Liver (tissue), 8 donors: ENCODE measurements at regions not wholly inside any gene's neighbourhood (a gene's known extent, or its start where the extent isn't known, plus 50 kb on each side); places are given as distances from the start of the nearest gene placed in this dataset.

Experiments used
- DNase-seq: peaks from one replicate; pipeline ENCODE4 v3.0.0-alpha.2; 2017; ENCODE audit warnings: low spot score
- H3K27ac ChIP-seq, 2 donors: one replicate each; pipeline ENCODE4 v1.7.0; 2013; ENCODE audit warnings: inconsistent platforms in 2 of 2, low read length in 2 of 2, control low read depth in 1 of 2, low read depth in 1 of 2, mild to moderate bottlenecking in 1 of 2
- H3K27me3 ChIP-seq, 4 donors: one replicate each; pipeline versions ENCODE4 v1.6.1 to v1.7.0; 2013; ENCODE audit warnings: low read length in 3 of 4, inconsistent platforms in 1 of 4, mild to moderate bottlenecking in 1 of 4, moderate library complexity in 1 of 4; ENCODE audit not compliant: control insufficient read depth in 4 of 4, insufficient read depth in 4 of 4
- H3K36me3 ChIP-seq, 4 donors: one replicate each; pipeline versions ENCODE4 v1.6.1 to v1.7.0; 2013; ENCODE audit warnings: low read length in 3 of 4, mild to moderate bottlenecking in 3 of 4, low read depth in 1 of 4, moderate library complexity in 1 of 4; ENCODE audit not compliant: control insufficient read depth in 4 of 4, insufficient read depth in 3 of 4
- H3K4me1 ChIP-seq, 4 donors: one replicate each; pipeline versions ENCODE4 v1.6.1 to v1.7.0; 2013; ENCODE audit warnings: low read length in 3 of 4, mild to moderate bottlenecking in 3 of 4, moderate library complexity in 1 of 4; ENCODE audit not compliant: control insufficient read depth in 4 of 4, insufficient read depth in 4 of 4
- H3K4me3 ChIP-seq, 3 donors: one replicate each; pipeline versions ENCODE4 v1.6.1 to v1.7.0; 2013; ENCODE audit warnings: low read length in 3 of 3, control low read depth in 1 of 3, low read depth in 1 of 3, mild to moderate bottlenecking in 1 of 3
- H3K9ac ChIP-seq, 2 donors: one replicate each; pipeline ENCODE4 v1.7.0; 2013; ENCODE audit warnings: low read length in 2 of 2, mild to moderate bottlenecking in 2 of 2, moderate library complexity in 2 of 2, control low read depth in 1 of 2, low read depth in 1 of 2
- H3K9me3 ChIP-seq, 4 donors: one replicate each; pipeline versions ENCODE4 v1.6.1 to v1.7.0; 2013; ENCODE audit warnings: low read length in 3 of 4; ENCODE audit not compliant: control insufficient read depth in 4 of 4
- ATF3 ChIP-seq: IDR thresholded peaks from 2 replicates; pipeline ENCODE4 v1.6.1; 2016; ENCODE audit warnings: antibody characterized with exemption
- EGR1 ChIP-seq, 2 donors: IDR thresholded peaks; 2 replicates each; pipeline ENCODE4 v1.6.1; 2016 to 2018; ENCODE audit warnings: antibody characterized with exemption in 2 of 2, low read depth in 2 of 2
- FOXA2 ChIP-seq: IDR thresholded peaks from 2 replicates; pipeline ENCODE4 v1.6.1; 2016; ENCODE audit warnings: antibody characterized with exemption
- GABPA ChIP-seq, 2 donors: IDR thresholded peaks in 1 of 2; conservative IDR thresholded peaks in 1 of 2; 2 replicates each; pipeline ENCODE4 v1.6.1; 2016; ENCODE audit warnings: antibody characterized with exemption in 2 of 2, mild to moderate bottlenecking in 1 of 2, moderate library complexity in 1 of 2
- HNF4A ChIP-seq, 2 donors: conservative IDR thresholded peaks; 2 replicates each; pipeline ENCODE4 v1.6.1; 2016; ENCODE audit warnings: antibody characterized with exemption in 2 of 2, mild to moderate bottlenecking in 2 of 2
- HNF4G ChIP-seq: IDR thresholded peaks from 2 replicates; pipeline ENCODE4 v1.6.1; 2016; ENCODE audit warnings: antibody characterized with exemption
- JUND ChIP-seq, 2 donors: IDR thresholded peaks; 2 replicates each; pipeline ENCODE4 v1.6.1; 2016; ENCODE audit warnings: antibody characterized with exemption in 2 of 2
- MAX ChIP-seq: IDR thresholded peaks from 2 replicates; pipeline ENCODE4 v1.6.1; 2016; ENCODE audit warnings: antibody characterized with exemption
- RAD21 ChIP-seq, 2 donors: IDR thresholded peaks; 2 replicates each; pipeline ENCODE4 v1.6.1; 2016; ENCODE audit warnings: antibody characterized with exemption in 2 of 2, mild to moderate bottlenecking in 2 of 2
- RXRA ChIP-seq, 2 donors: IDR thresholded peaks; 2 replicates each; pipeline ENCODE4 v1.6.1; 2017 to 2018; ENCODE audit warnings: antibody characterized with exemption in 2 of 2, mild to moderate bottlenecking in 1 of 2
- SP1 ChIP-seq: IDR thresholded peaks from 2 replicates; pipeline ENCODE4 v1.6.1; 2018; ENCODE audit warnings: antibody characterized with exemption, mild to moderate bottlenecking
- TAF1 ChIP-seq: conservative IDR thresholded peaks from 2 replicates; pipeline ENCODE4 v1.6.1; 2016; ENCODE audit warnings: antibody characterized with exemption, mild to moderate bottlenecking
- YY1 ChIP-seq: IDR thresholded peaks from 2 replicates; pipeline ENCODE4 v1.6.1; 2016; ENCODE audit warnings: antibody characterized with exemption, mild to moderate bottlenecking
- ZBTB33 ChIP-seq: IDR thresholded peaks from 2 replicates; pipeline ENCODE4 v1.6.1; 2016; ENCODE audit warnings: antibody characterized with exemption
- WGBS: extraction: QIAGEN DNeasy Blood & Tissue Kit; methylation state at CpG from one replicate; pipeline ENCODE4 v1.1.7; 2013; 5-methylcytosine and 5-hydroxymethylcytosine counted together
- TF ChIP-seq, protein P1 (sequence below): fragments of 150-350 bp; IDR thresholded peaks from 2 replicates; pipeline ENCODE4 v1.5.1; 2017; ENCODE audit warnings: improper control_type of control experiment, low read depth, low read length; ENCODE audit not compliant: missing input control
- TF ChIP-seq, protein P2 (sequence below): IDR thresholded peaks from 2 replicates; pipeline ENCODE4 v1.6.1; 2016; ENCODE audit warnings: antibody characterized with exemption, mild to moderate bottlenecking
- donor health status: healthy.
- donor health status: healthy.
- donor health status: healthy.
- donor health status: healthy.
- donor health status: healthy.

DNA sequence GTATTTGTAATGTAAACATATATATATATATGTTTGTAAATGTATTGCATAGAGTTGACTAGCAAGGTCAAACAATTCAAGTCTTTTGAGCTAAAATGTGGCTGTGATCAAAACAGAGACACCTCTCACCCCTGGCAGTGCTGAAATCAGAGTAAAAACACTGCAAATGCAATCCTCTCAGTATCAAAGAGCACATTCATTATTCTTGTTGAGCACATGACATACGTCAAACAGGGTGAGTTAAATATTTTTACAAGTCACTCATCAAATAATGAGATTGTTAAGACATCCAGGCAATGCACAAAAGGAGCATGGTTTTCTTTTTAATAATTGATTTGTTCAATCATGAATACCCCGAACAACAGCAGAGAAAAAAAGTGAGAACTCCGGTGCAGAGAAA, 114.1 kb upstream of the KCNIP4 start:
- Histone ChIP-seq H3K4me3 (no peak overlapping the region), H3K9ac (no peak overlapping the region), H3K27me3 (no peaks in the 10 kb centered on the region), H3K36me3 (no peaks in the 10 kb centered on the region), H3K4me1 (no peaks in the 10 kb centered on the region), H3K27ac (no peak overlapping the region), H3K9me3 (no peaks in the 10 kb centered on the region)
- DNase-seq = no peak
- 79% methylated on average over 3 of the region's 3 CpGs for WGBS
- no peak for TF ChIP-seq GABPA (IDR thresholded peaks at IDR 0.05 in 1 of 2, conservative IDR thresholded peaks at IDR 0.05 in 1 of 2)
- TF ChIP-seq ATF3 = no peak
- TF ChIP-seq JUND (IDR thresholded peaks at IDR 0.05) = no peak
- TF ChIP-seq HNF4G = no peak
- no peak for TF ChIP-seq FOXA2
- no peak for TF ChIP-seq YY1
- TF ChIP-seq RXRA (IDR thresholded peaks at IDR 0.05) = no peak
- TF ChIP-seq SP1 = no peak

GRCh38 chr4:22055954-22056353, 107.4 kb upstream of the KCNIP4 start:
- no peak overlapping the region for H3K4me3 ChIP-seq
- no peaks in the 10 kb centered on the region for H3K4me1 ChIP-seq
- no peaks in the 10 kb centered on the region for H3K36me3 ChIP-seq
- no peak for DNase-seq
- H3K9me3 ChIP-seq = no peaks in the 10 kb centered on the region
- no peak overlapping the region for H3K9ac ChIP-seq
- 57% methylated on average over 5 of the region's 5 CpGs for WGBS
- peaks cover 0 to 5% (median 0%) of the 10 kb centered on the region in 4 donors for H3K27me3 ChIP-seq
- TF ChIP-seq HNF4G (no peak), RAD21 (IDR thresholded peaks at IDR 0.05) (no peak), JUND (IDR thresholded peaks at IDR 0.05) (no peak), TAF1 (no peak), SP1 (no peak), YY1 (no peak), ATF3 (no peak), EGR1 (IDR thresholded peaks at IDR 0.05; ENCODE audit: low read depth in 2 of 2) (no peak)
- H3K27ac ChIP-seq = no peak overlapping the region

- WGBS = 81% methylated on average over 1 of the region's 1 CpG
- H3K9ac ChIP-seq = no peak overlapping the region
- H3K9me3 ChIP-seq = no peaks in the 10 kb centered on the region
- TF ChIP-seq SP1 (no peak), FOXA2 (no peak)
- no peak overlapping the region for H3K4me3 ChIP-seq
- no peaks in the 10 kb centered on the region for H3K36me3 ChIP-seq
- H3K27me3 ChIP-seq = peaks cover 0 to 3% (median 0%) of the 10 kb centered on the region in 4 donors
- H3K27ac ChIP-seq = no peak overlapping the region
- DNase-seq = no peak
- H3K4me1 ChIP-seq = no peaks in the 10 kb centered on the region
These were observed 103.5 kb upstream of the KCNIP4 start for GRCh38 chr4:22052076-22052475.

- 51% methylated on average over 2 of the region's 2 CpGs for WGBS
- TF ChIP-seq, protein P1, sequence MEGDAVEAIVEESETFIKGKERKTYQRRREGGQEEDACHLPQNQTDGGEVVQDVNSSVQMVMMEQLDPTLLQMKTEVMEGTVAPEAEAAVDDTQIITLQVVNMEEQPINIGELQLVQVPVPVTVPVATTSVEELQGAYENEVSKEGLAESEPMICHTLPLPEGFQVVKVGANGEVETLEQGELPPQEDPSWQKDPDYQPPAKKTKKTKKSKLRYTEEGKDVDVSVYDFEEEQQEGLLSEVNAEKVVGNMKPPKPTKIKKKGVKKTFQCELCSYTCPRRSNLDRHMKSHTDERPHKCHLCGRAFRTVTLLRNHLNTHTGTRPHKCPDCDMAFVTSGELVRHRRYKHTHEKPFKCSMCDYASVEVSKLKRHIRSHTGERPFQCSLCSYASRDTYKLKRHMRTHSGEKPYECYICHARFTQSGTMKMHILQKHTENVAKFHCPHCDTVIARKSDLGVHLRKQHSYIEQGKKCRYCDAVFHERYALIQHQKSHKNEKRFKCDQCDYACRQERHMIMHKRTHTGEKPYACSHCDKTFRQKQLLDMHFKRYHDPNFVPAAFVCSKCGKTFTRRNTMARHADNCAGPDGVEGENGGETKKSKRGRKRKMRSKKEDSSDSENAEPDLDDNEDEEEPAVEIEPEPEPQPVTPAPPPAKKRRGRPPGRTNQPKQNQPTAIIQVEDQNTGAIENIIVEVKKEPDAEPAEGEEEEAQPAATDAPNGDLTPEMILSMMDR = no peak
- no peak for TF ChIP-seq HNF4G
- TF ChIP-seq HNF4A (conservative IDR thresholded peaks at IDR 0.05) = no peak
- TF ChIP-seq SP1 = no peak
- no peak for TF ChIP-seq MAX
- TF ChIP-seq ZBTB33 = no peak
- TF ChIP-seq, protein P2, sequence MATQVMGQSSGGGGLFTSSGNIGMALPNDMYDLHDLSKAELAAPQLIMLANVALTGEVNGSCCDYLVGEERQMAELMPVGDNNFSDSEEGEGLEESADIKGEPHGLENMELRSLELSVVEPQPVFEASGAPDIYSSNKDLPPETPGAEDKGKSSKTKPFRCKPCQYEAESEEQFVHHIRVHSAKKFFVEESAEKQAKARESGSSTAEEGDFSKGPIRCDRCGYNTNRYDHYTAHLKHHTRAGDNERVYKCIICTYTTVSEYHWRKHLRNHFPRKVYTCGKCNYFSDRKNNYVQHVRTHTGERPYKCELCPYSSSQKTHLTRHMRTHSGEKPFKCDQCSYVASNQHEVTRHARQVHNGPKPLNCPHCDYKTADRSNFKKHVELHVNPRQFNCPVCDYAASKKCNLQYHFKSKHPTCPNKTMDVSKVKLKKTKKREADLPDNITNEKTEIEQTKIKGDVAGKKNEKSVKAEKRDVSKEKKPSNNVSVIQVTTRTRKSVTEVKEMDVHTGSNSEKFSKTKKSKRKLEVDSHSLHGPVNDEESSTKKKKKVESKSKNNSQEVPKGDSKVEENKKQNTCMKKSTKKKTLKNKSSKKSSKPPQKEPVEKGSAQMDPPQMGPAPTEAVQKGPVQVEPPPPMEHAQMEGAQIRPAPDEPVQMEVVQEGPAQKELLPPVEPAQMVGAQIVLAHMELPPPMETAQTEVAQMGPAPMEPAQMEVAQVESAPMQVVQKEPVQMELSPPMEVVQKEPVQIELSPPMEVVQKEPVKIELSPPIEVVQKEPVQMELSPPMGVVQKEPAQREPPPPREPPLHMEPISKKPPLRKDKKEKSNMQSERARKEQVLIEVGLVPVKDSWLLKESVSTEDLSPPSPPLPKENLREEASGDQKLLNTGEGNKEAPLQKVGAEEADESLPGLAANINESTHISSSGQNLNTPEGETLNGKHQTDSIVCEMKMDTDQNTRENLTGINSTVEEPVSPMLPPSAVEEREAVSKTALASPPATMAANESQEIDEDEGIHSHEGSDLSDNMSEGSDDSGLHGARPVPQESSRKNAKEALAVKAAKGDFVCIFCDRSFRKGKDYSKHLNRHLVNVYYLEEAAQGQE = no peak
- TF ChIP-seq EGR1 (IDR thresholded peaks at IDR 0.05; ENCODE audit: low read depth in 2 of 2) = no peak
- no peak for TF ChIP-seq GABPA (IDR thresholded peaks at IDR 0.05 in 1 of 2, conservative IDR thresholded peaks at IDR 0.05 in 1 of 2)
These were observed 99.8 kb upstream of the KCNIP4 start for GRCh38 chr4:22048323-22048722.

More at GRCh38 chr4:22048323-22048722, 99.8 kb upstream of the KCNIP4 start:
- no peaks in the 10 kb centered on the region for H3K9me3 ChIP-seq
- H3K27me3 ChIP-seq = no peaks in the 10 kb centered on the region
- H3K27ac ChIP-seq = no peak overlapping the region
- no peaks in the 10 kb centered on the region for H3K36me3 ChIP-seq
- H3K9ac ChIP-seq = no peak overlapping the region
- DNase-seq = no peak
- no peak overlapping the region for H3K4me3 ChIP-seq
- no peaks in the 10 kb centered on the region for H3K4me1 ChIP-seq
